ENCODE measurements at regions not wholly inside any gene's neighbourhood (a gene's known extent, or its start where the extent isn't known, plus 50 kb on each side); places are given as distances from the start of the nearest gene placed in this dataset.

GRCh38 chr12:114253976-114254778 is 151.8 kb downstream of the TBX5 start:
- DNase-seq, result no peak

GRCh38 chr12:114248527-114248926 is 157.4 kb downstream of the TBX5 start:
- no peak for DNase-seq

- no peak for DNase-seq
Measured at GRCh38 chr12:114245555-114245954, 160.4 kb downstream of the TBX5 start.

- no peak for DNase-seq
Measured at GRCh38 chr12:114241973-114242434, 163.9 kb downstream of the TBX5 start.

GRCh38 chr12:114240288-114240687 is 165.7 kb downstream of the TBX5 start:
- peak; percentile 48 for DNase-seq

- DNase-seq, result no peak
Measured at GRCh38 chr12:114238808-114239207, 167.1 kb downstream of the TBX5 start.

- no peak for DNase-seq
Measured at GRCh38 chr12:114237230-114237629, 168.7 kb downstream of the TBX5 start.

- no peak for DNase-seq
Measured at GRCh38 chr12:114232187-114232586, 173.8 kb downstream of the TBX5 start.

- no peak for DNase-seq
Measured at GRCh38 chr12:114229150-114229549, 176.8 kb downstream of the TBX5 start.

- DNase-seq, result no peak
Measured at GRCh38 chr12:114226241-114226928, 179.6 kb downstream of the TBX5 start.

- no peak for DNase-seq
Measured at GRCh38 chr12:114221957-114222630, 183.8 kb downstream of the TBX5 start.

- no peak for DNase-seq
Measured at GRCh38 chr12:114221136-114221833, 184.7 kb downstream of the TBX5 start.

GRCh38 chr12:114220311-114220710 is 185.6 kb downstream of the TBX5 start:
- no peak for DNase-seq

- no peak for DNase-seq
Measured at GRCh38 chr12:114218136-114218535, 187.8 kb downstream of the TBX5 start.

- DNase-seq, result no peak
Measured at GRCh38 chr12:114215746-114216145, 190.2 kb downstream of the TBX5 start.

- peak; percentile 27 for DNase-seq
Measured at GRCh38 chr12:114213055-114213581, 192.8 kb downstream of the TBX5 start.

- DNase-seq, result no peak
Measured at GRCh38 chr12:114209861-114210260, 196.1 kb downstream of the TBX5 start.

GRCh38 chr12:114206525-114206924 is 199.4 kb downstream of the TBX5 start:
- no peak for DNase-seq

GRCh38 chr12:114201794-114202193 is 204.2 kb downstream of the TBX5 start:
- DNase-seq, result no peak

GRCh38 chr12:114194956-114195355 is 211.0 kb downstream of the TBX5 start:
- no peak for DNase-seq

- DNase-seq, result no peak
Measured at GRCh38 chr12:114194066-114194465, 211.9 kb downstream of the TBX5 start.

GRCh38 chr12:114193474-114193873 is 212.5 kb downstream of the TBX5 start:
- no peak for DNase-seq

GRCh38 chr12:114192549-114192948 is 213.4 kb downstream of the TBX5 start:
- DNase-seq, result no peak
